Gastrocnemius medialis (tissue), 4 donors: ENCODE measurements at regions not wholly inside any gene's neighbourhood (a gene's known extent, or its start where the extent isn't known, plus 50 kb on each side); places are given as distances from the start of the nearest gene placed in this dataset.

Source experiments
- CTCF ChIP-seq, 5 experiments: fragments of 450-650 bp in 3 of 5; fragments of 200-600 bp in 2 of 5; sonication (generic) in 2 of 5; IDR thresholded peaks in 4 of 5; conservative IDR thresholded peaks in 1 of 5; 1 replicate in 4 of 5; 2 replicates in 1 of 5; pipeline ENCODE4 v1.5.1; 2016 to 2019; ENCODE audit warnings: antibody characterized with exemption in 5 of 5, mild to moderate bottlenecking in 3 of 5, moderate library complexity in 3 of 5
- POLR2A ChIP-seq, 2 donors: fragments of 450-650 bp; IDR thresholded peaks; one replicate each; pipeline ENCODE4 v1.6.1; 2017; ENCODE audit warnings: antibody characterized with exemption in 2 of 2, mild to moderate bottlenecking in 2 of 2, moderate library complexity in 2 of 2

GRCh38 chr15:20356444-20356910 is 185.1 kb downstream of the GOLGA6L6 start:
- TF ChIP-seq CTCF (IDR thresholded peaks at IDR 0.05 in 4 of 5, conservative IDR thresholded peaks at IDR 0.05 in 1 of 5), result peak; percentile 13 to 72 (median 58)
- TF ChIP-seq POLR2A (IDR thresholded peaks at IDR 0.05), result no peak
